Caco-2 (cell line): ENCODE measurements at regions not wholly inside any gene's neighbourhood (a gene's known extent, or its start where the extent isn't known, plus 50 kb on each side); places are given as distances from the start of the nearest gene placed in this dataset.
A peak's percentile ranks its signal among the peaks of the same experiment; 100 is the strongest.

Source experiments
- BruUV-seq: library from RNA; stranded (reverse); fragments of 400-500 nt; replicated peaks from 2 replicates; lab custom pipeline; 2021; lab: Mats Ljungman, UMichigan
- CTCF ChIA-PET: fragments of 300-600 bp; sonication (Branson Sonifier 250); formaldehyde crosslinking; loops from one replicate; lab custom pipeline; 2022; ENCODE audit warnings: antibody characterized with exemption; lab: Charles Lee
- POLR2A ChIA-PET: fragments of 300-600 bp; sonication (Branson Sonifier 250); formaldehyde crosslinking; loops from one replicate; lab custom pipeline; 2022; ENCODE audit warnings: antibody characterized with exemption; lab: Charles Lee
- DNase-seq, 2 experiments: peaks; one replicate each; pipeline versions ENCODE4 v3.0.0 to v3.0.0-alpha.2; 2020 to 2022
- H3K27me3 ChIP-seq: replicated peaks from 2 replicates; pipeline ENCODE4 v1.6.0; 2011; ENCODE audit warnings: low read length; ENCODE audit not compliant: control insufficient read depth, insufficient read depth
- H3K36me3 ChIP-seq: 2 replicates; pipeline ENCODE4 v1.5.1; 2011; ENCODE audit warnings: low read length; ENCODE audit not compliant: control insufficient read depth, insufficient read depth
- H3K4me1 ChIP-seq: fragments of 250-450 bp; sonication (Bioruptor Pico); 2 replicates; pipeline ENCODE4 v1.5.1; 2020; ENCODE audit warnings: mild to moderate bottlenecking
- H3K4me3 ChIP-seq: 2 replicates; pipeline ENCODE4 v1.5.1; 2011; ENCODE audit warnings: low read depth, mild to moderate bottlenecking, control low read depth, low read length
- H3K9me3 ChIP-seq: fragments of 250-450 bp; sonication (Bioruptor Pico); 2 replicates; pipeline ENCODE4 v1.5.1; 2020; ENCODE audit warnings: mild to moderate bottlenecking, moderate library complexity
- H3K27ac Mint-ChIP-seq: one replicate; pipeline ENCODE4 v1.8.0; 2022; ENCODE audit warnings: mixed read lengths; ENCODE audit not compliant: unreplicated experiment
- H3K27me3 Mint-ChIP-seq: one replicate; pipeline ENCODE4 v1.8.0; 2022; ENCODE audit warnings: mixed read lengths; ENCODE audit not compliant: insufficient read depth, unreplicated experiment
- H3K36me3 Mint-ChIP-seq: one replicate; pipeline ENCODE4 v1.8.0; 2022; ENCODE audit warnings: mild to moderate bottlenecking, mixed read lengths; ENCODE audit not compliant: insufficient read depth, unreplicated experiment
- H3K4me1 Mint-ChIP-seq: one replicate; pipeline ENCODE4 v1.8.0; 2022; ENCODE audit warnings: low read depth, mixed read lengths; ENCODE audit not compliant: unreplicated experiment
- H3K4me3 Mint-ChIP-seq: one replicate; pipeline ENCODE4 v1.8.0; 2022; ENCODE audit warnings: mild to moderate bottlenecking, moderate library complexity, mixed read lengths; ENCODE audit not compliant: unreplicated experiment
- H3K9me3 Mint-ChIP-seq: one replicate; pipeline ENCODE4 v1.8.0; 2022; ENCODE audit warnings: mixed read lengths; ENCODE audit not compliant: unreplicated experiment
- intact Hi-C: fragments of 100-400 bp; cut with micrococcal nuclease; formaldehyde crosslinking; loops from one replicate; pipeline ENCODE4 v1.10.0; 2022; ENCODE audit not compliant: unreplicated experiment
- TF ChIP-seq, protein P1 (sequence below), 2 experiments: fragments of 200-600 bp in 1 of 2; IDR thresholded peaks; 1 replicate in 1 of 2; 2 replicates in 1 of 2; pipeline versions ENCODE4 v1.5.1 to v1.8.0; 2011 to 2022; ENCODE audit warnings: antibody characterized with exemption in 1 of 2, control low read depth in 1 of 2, inconsistent platforms in 1 of 2, low read depth in 1 of 2, low read length in 1 of 2, mild to moderate bottlenecking in 1 of 2, moderate library complexity in 1 of 2; ENCODE audit not compliant: insufficient read depth in 1 of 2, severe bottlenecking in 1 of 2, unreplicated experiment in 1 of 2

- no peak overlapping the region for H3K4me3 ChIP-seq
- H3K9me3 Mint-ChIP-seq, result no peaks in the 10 kb centered on the region
- H3K27ac Mint-ChIP-seq, result no peak overlapping the region
- CTCF ChIA-PET, result no interaction called here
- no peaks in the 10 kb centered on the region for H3K9me3 ChIP-seq
- H3K36me3 ChIP-seq, result no peaks in the 10 kb centered on the region
- no peaks in the 10 kb centered on the region for H3K36me3 Mint-ChIP-seq
- TF ChIP-seq, protein P1, sequence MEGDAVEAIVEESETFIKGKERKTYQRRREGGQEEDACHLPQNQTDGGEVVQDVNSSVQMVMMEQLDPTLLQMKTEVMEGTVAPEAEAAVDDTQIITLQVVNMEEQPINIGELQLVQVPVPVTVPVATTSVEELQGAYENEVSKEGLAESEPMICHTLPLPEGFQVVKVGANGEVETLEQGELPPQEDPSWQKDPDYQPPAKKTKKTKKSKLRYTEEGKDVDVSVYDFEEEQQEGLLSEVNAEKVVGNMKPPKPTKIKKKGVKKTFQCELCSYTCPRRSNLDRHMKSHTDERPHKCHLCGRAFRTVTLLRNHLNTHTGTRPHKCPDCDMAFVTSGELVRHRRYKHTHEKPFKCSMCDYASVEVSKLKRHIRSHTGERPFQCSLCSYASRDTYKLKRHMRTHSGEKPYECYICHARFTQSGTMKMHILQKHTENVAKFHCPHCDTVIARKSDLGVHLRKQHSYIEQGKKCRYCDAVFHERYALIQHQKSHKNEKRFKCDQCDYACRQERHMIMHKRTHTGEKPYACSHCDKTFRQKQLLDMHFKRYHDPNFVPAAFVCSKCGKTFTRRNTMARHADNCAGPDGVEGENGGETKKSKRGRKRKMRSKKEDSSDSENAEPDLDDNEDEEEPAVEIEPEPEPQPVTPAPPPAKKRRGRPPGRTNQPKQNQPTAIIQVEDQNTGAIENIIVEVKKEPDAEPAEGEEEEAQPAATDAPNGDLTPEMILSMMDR (IDR thresholded peaks at IDR 0.05; ENCODE audit: insufficient read depth in 1 of 2, low read depth in 1 of 2, low read length in 1 of 2, severe bottlenecking in 1 of 2, unreplicated experiment in 1 of 2), result no peak
- H3K4me1 Mint-ChIP-seq, result no peaks in the 10 kb centered on the region
- intact Hi-C loops, result no loop called here
- POLR2A ChIA-PET, result no interaction called here
- H3K4me1 ChIP-seq, result no peaks in the 10 kb centered on the region
- H3K27me3 Mint-ChIP-seq, result no peaks in the 10 kb centered on the region
- BruUV-seq, result no TSS peak
- no peak for DNase-seq
- no peak overlapping the region for H3K4me3 Mint-ChIP-seq
- H3K27me3 ChIP-seq, result no peaks in the 10 kb centered on the region
Measured at GRCh38 chr7:20988340-20988739, 201.7 kb upstream of the SP8 start.

GRCh38 chr7:20991544-20991943, 204.9 kb upstream of the SP8 start:
- ChIA-PET CTCF (no interaction called here), POLR2A (no interaction called here)
- Mint-ChIP-seq H3K27me3 (no peaks in the 10 kb centered on the region), H3K4me3 (no peak overlapping the region), H3K36me3 (no peaks in the 10 kb centered on the region), H3K4me1 (no peaks in the 10 kb centered on the region), H3K27ac (no peak overlapping the region), H3K9me3 (peaks cover 9% of the 10 kb centered on the region)
- Histone ChIP-seq H3K4me3 (no peak overlapping the region), H3K27me3 (no peaks in the 10 kb centered on the region), H3K9me3 (no peaks in the 10 kb centered on the region), H3K36me3 (no peaks in the 10 kb centered on the region), H3K4me1 (no peaks in the 10 kb centered on the region)
- intact Hi-C loops, result loop anchor here (1.0 kb wide), 1 partner anchor 263 kb away; no protein-coding TSS in a partner anchor
- BruUV-seq, result no TSS peak
- DNase-seq, result no peak
- TF ChIP-seq, protein P1 (IDR thresholded peaks at IDR 0.05; ENCODE audit: insufficient read depth in 1 of 2, low read depth in 1 of 2, low read length in 1 of 2, severe bottlenecking in 1 of 2, unreplicated experiment in 1 of 2), result peak in 1 of 2 experiments; percentile 24

DNA sequence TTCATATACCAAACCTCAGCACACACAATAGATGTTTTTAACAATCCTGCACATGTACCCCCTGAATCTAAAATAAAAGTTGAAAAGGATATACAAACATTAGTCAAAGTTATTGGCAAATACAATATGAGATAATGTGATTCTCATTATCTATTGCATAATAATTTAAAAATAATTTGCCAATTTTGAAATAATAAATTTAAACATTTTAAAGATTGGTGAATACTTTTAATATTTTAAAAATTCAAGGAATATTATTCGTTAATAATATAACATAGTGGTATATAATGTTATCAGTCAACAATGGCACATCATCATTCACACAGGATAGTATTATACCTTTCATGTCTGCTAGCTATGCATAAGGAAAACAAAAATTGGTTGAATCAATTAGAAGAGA, 207.0 kb upstream of the SP8 start:
- no TSS peak for BruUV-seq
- Histone ChIP-seq H3K4me3 (no peak overlapping the region), H3K9me3 (peaks cover 4% of the 10 kb centered on the region; the same call in 1 of the 2 replicates), H3K4me1 (peaks cover 16% of the 10 kb centered on the region; the same call in 1 of the 2 replicates), H3K27me3 (no peaks in the 10 kb centered on the region), H3K36me3 (no peaks in the 10 kb centered on the region)
- Mint-ChIP-seq H3K27me3 (no peaks in the 10 kb centered on the region), H3K4me1 (peaks cover 18% of the 10 kb centered on the region), H3K4me3 (no peak overlapping the region), H3K36me3 (no peaks in the 10 kb centered on the region), H3K9me3 (peaks cover 9% of the 10 kb centered on the region), H3K27ac (no peak overlapping the region)
- intact Hi-C loops, result no loop called here
- POLR2A ChIA-PET, result no interaction called here
- no peak for DNase-seq
- TF ChIP-seq, protein P1 (IDR thresholded peaks at IDR 0.05; ENCODE audit: insufficient read depth in 1 of 2, low read depth in 1 of 2, low read length in 1 of 2, severe bottlenecking in 1 of 2, unreplicated experiment in 1 of 2), result no peak
- CTCF ChIA-PET, result no interaction called here
